H9 (cell line): ENCODE measurements at regions not wholly inside any gene's neighbourhood (a gene's known extent, or its start where the extent isn't known, plus 50 kb on each side); places are given as distances from the start of the nearest gene placed in this dataset.
A peak's percentile ranks its signal among the peaks of the same experiment; 100 is the strongest.

ENCODE experiments used
- DNase-seq: peaks from one replicate; pipeline ENCODE4 v3.0.0-alpha.2; 2017
- H2AFZ ChIP-seq: one replicate; pipeline ENCODE4 v1.6.1; 2013; ENCODE audit warnings: mild to moderate bottlenecking, low read length, control low read depth, moderate library complexity
- H2AK5ac ChIP-seq: 2 replicates; pipeline ENCODE4 v1.6.1; 2013; ENCODE audit warnings: low read length, control low read depth, mixed read lengths; ENCODE audit not compliant: insufficient read length
- H2BK120ac ChIP-seq: one replicate; pipeline ENCODE4 v1.6.1; 2013; ENCODE audit warnings: low read depth, mild to moderate bottlenecking, low read length, control low read depth, inconsistent platforms; ENCODE audit not compliant: poor library complexity, severe bottlenecking
- H2BK12ac ChIP-seq: 2 replicates; pipeline ENCODE4 v1.6.1; 2013; ENCODE audit warnings: low read length, control low read depth, mixed read lengths, low read depth; ENCODE audit not compliant: insufficient read length
- H2BK15ac ChIP-seq: 2 replicates; pipeline ENCODE4 v1.6.1; 2013; ENCODE audit warnings: low read depth, low read length, control low read depth
- H2BK20ac ChIP-seq: one replicate; pipeline ENCODE4 v1.6.1; 2013; ENCODE audit warnings: low read depth, mild to moderate bottlenecking, low read length, control low read depth, inconsistent platforms; ENCODE audit not compliant: poor library complexity, severe bottlenecking
- H2BK5ac ChIP-seq: 2 replicates; pipeline ENCODE4 v1.6.1; 2013; ENCODE audit warnings: low read length, control low read depth, mixed read lengths; ENCODE audit not compliant: insufficient read length
- H3K14ac ChIP-seq: 2 replicates; pipeline ENCODE4 v1.6.1; 2013; ENCODE audit warnings: low read length, control low read depth; ENCODE audit not compliant: insufficient read depth
- H3K18ac ChIP-seq: 2 replicates; pipeline ENCODE4 v1.6.1; 2013; ENCODE audit warnings: low read depth, mild to moderate bottlenecking, mixed read lengths, low read length, control low read depth; ENCODE audit not compliant: insufficient read length
- H3K23ac ChIP-seq: 2 replicates; pipeline ENCODE4 v1.6.1; 2013; ENCODE audit warnings: low read length, control low read depth, mixed read lengths, low read depth; ENCODE audit not compliant: insufficient read length
- H3K23me2 ChIP-seq: 2 replicates; pipeline ENCODE4 v1.6.1; 2013; ENCODE audit warnings: low read depth, mild to moderate bottlenecking, mixed read lengths, low read length, control low read depth; ENCODE audit not compliant: insufficient read length, poor library complexity, severe bottlenecking
- H3K27ac ChIP-seq: 2 replicates; pipeline ENCODE4 v1.5.1; 2013; ENCODE audit warnings: low read length, control low read depth, mixed read lengths, low read depth; ENCODE audit not compliant: insufficient read length
- H3K27me3 ChIP-seq: 2 replicates; pipeline ENCODE4 v1.6.1; 2013; ENCODE audit warnings: low read length, control low read depth, inconsistent platforms; ENCODE audit not compliant: insufficient read depth
- H3K4ac ChIP-seq: 2 replicates; pipeline ENCODE4 v1.6.1; 2013; ENCODE audit warnings: low read depth, mild to moderate bottlenecking, control low read depth, inconsistent platforms, low read length, moderate library complexity
- H3K4me1 ChIP-seq: 2 replicates; pipeline ENCODE4 v1.6.1; 2013; ENCODE audit warnings: low read length, control low read depth, inconsistent platforms; ENCODE audit not compliant: insufficient read depth
- H3K4me2 ChIP-seq: 2 replicates; pipeline ENCODE4 v1.6.1; 2013; ENCODE audit warnings: low read length, control low read depth, mixed read lengths; ENCODE audit not compliant: insufficient read length, insufficient read depth
- H3K56ac ChIP-seq: 2 replicates; pipeline ENCODE4 v1.6.1; 2013; ENCODE audit warnings: low read depth, mild to moderate bottlenecking, mixed read lengths, low read length, control low read depth; ENCODE audit not compliant: insufficient read length
- H3K79me1 ChIP-seq: 2 replicates; pipeline ENCODE4 v1.6.1; 2013; ENCODE audit warnings: low read depth, mild to moderate bottlenecking, moderate library complexity, low read length, control low read depth, inconsistent platforms; ENCODE audit not compliant: insufficient read depth, poor library complexity, severe bottlenecking
- H3K79me2 ChIP-seq: 2 replicates; pipeline ENCODE4 v1.6.1; 2013; ENCODE audit warnings: low read length, control low read depth, inconsistent platforms; ENCODE audit not compliant: insufficient read depth
- H3K9ac ChIP-seq: 2 replicates; pipeline ENCODE4 v1.6.1; 2013; ENCODE audit warnings: low read length, control low read depth, mixed read lengths; ENCODE audit not compliant: insufficient read length; ENCODE audit errors: extremely low read depth
- H3K9me3 ChIP-seq: one replicate; pipeline ENCODE4 v1.6.1; 2013; ENCODE audit warnings: low read depth, low read length, inconsistent platforms; ENCODE audit not compliant: control insufficient read depth
- H3T11ph ChIP-seq: one replicate; pipeline ENCODE4 v1.6.1; 2013; ENCODE audit warnings: mild to moderate bottlenecking, low read length, control low read depth, inconsistent platforms
- H4K20me1 ChIP-seq: one replicate; pipeline ENCODE4 v1.6.1; 2013; ENCODE audit not compliant: control insufficient read depth, insufficient read length, insufficient read depth
- H4K5ac ChIP-seq: 2 replicates; pipeline ENCODE4 v1.6.1; 2013; ENCODE audit warnings: low read depth, mild to moderate bottlenecking, mixed read lengths, low read length, control low read depth; ENCODE audit not compliant: insufficient read length
- H4K8ac ChIP-seq: replicated peaks from 2 replicates; pipeline ENCODE4 v1.6.1; 2013; ENCODE audit warnings: low read length, control low read depth, mixed read lengths, low read depth; ENCODE audit not compliant: insufficient read length
- H4K91ac ChIP-seq: 2 replicates; pipeline ENCODE4 v1.6.1; 2013; ENCODE audit warnings: low read depth, mild to moderate bottlenecking, moderate library complexity, mixed read lengths, low read length, control low read depth; ENCODE audit not compliant: insufficient read length
- H3K27ac Mint-ChIP-seq, 3 experiments: 2 replicates in 2 of 3; 3 replicates in 1 of 3; pipeline ENCODE4 v1.8.0; 2020 to 2021; ENCODE audit warnings: mixed read lengths in 3 of 3, mild to moderate bottlenecking in 1 of 3, moderate library complexity in 1 of 3
- H3K27me3 Mint-ChIP-seq: 2 replicates; pipeline ENCODE4 v1.8.0; 2021; ENCODE audit warnings: low read depth, mild to moderate bottlenecking, moderate library complexity, mixed read lengths
- H3K36me3 Mint-ChIP-seq, 3 experiments: 2 replicates in 2 of 3; 3 replicates in 1 of 3; pipeline ENCODE4 v1.8.0; 2020 to 2021; ENCODE audit warnings: low read depth in 3 of 3, mixed read lengths in 3 of 3; ENCODE audit not compliant: insufficient read depth in 1 of 3
- H3K4me1 Mint-ChIP-seq, 2 experiments: 2 replicates each; pipeline ENCODE4 v1.8.0; 2020; ENCODE audit warnings: mixed read lengths in 2 of 2
- H3K4me3 Mint-ChIP-seq, 2 experiments: 2 replicates in 1 of 2; 3 replicates in 1 of 2; pipeline ENCODE4 v1.8.0; 2020 to 2021; ENCODE audit warnings: mild to moderate bottlenecking in 2 of 2, mixed read lengths in 2 of 2, moderate library complexity in 1 of 2
- H3K9me3 Mint-ChIP-seq, 2 experiments: 2 replicates in 1 of 2; 3 replicates in 1 of 2; pipeline ENCODE4 v1.8.0; 2020; ENCODE audit warnings: mild to moderate bottlenecking in 2 of 2, mixed read lengths in 2 of 2, moderate library complexity in 1 of 2
- CTCF ChIP-seq: fragments of 200-600 bp; sonication (generic); conservative IDR thresholded peaks from 3 replicates; pipeline ENCODE4 v1.8.0; 2021; ENCODE audit warnings: antibody characterized with exemption, mild to moderate bottlenecking
- WGBS: extraction: QIAGEN DNeasy Blood & Tissue Kit; methylation state at CpG from one replicate; pipeline ENCODE4 v1.1.7; 2013; ENCODE audit warnings: missing lambda C conversion rate, low lambda C conversion rate, mixed read lengths; ENCODE audit not compliant: insufficient read length; ENCODE audit errors: extremely low coverage; 5-methylcytosine and 5-hydroxymethylcytosine counted together

DNA sequence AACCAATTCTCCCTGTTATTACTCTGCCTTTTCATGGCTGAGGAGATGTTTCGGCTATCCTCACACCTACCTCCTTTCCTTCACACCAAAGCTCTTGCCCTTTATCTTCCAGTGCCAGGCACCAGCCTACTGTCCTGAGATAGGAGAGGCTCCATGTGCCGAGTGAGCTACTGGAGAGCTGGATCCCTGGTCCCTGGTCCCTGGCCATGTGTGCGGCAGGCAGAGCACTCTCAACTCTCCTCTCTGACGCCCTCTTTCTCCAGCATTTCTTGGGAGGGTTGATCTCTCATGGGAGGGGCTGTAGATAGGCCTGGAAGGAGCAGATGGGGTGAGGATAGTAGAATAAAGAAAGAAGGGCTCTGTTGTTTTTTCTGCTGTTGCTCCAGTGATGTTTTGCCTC, 277.1 kb upstream of the UMPS start:
- H3K23me2 ChIP-seq, result no peaks in the 10 kb centered on the region
- H2BK120ac ChIP-seq, result no peak overlapping the region
- H3K27me3 ChIP-seq, result no peaks in the 10 kb centered on the region
- no peak overlapping the region for H3K4ac ChIP-seq
- H3K56ac ChIP-seq, result no peak overlapping the region
- no peak overlapping the region for H3K27ac Mint-ChIP-seq
- H3K4me3 Mint-ChIP-seq, result no peak overlapping the region
- H3K4me2 ChIP-seq, result no peak overlapping the region
- H4K8ac ChIP-seq, result no peak overlapping the region
- no peak overlapping the region for H3K14ac ChIP-seq
- H3K27me3 Mint-ChIP-seq, result no peaks in the 10 kb centered on the region; the same call in 1 of the 2 replicates
- H3K4me1 ChIP-seq, result no peaks in the 10 kb centered on the region
- H2AFZ ChIP-seq, result no peak overlapping the region
- no peaks in the 10 kb centered on the region for H3K9me3 ChIP-seq
- no peak overlapping the region for H2AK5ac ChIP-seq
- H3K9ac ChIP-seq, result no peak overlapping the region
- no peaks in the 10 kb centered on the region for H3K79me2 ChIP-seq
- H3K18ac ChIP-seq, result no peak overlapping the region
- no peaks in the 10 kb centered on the region for H3K36me3 Mint-ChIP-seq
- WGBS, result no CpG with 5 or more reads among the region's 4 CpGs
- H4K5ac ChIP-seq, result no peak overlapping the region
- H2BK15ac ChIP-seq, result no peak overlapping the region
- peaks cover under 1 to 3% of the 10 kb centered on the region in 2 experiments; a peak in 2 of 4 replicates for H3K4me1 Mint-ChIP-seq
- H4K91ac ChIP-seq, result no peak overlapping the region
- no peak overlapping the region for H2BK20ac ChIP-seq
- no peak overlapping the region for H3K27ac ChIP-seq
- no peak for TF ChIP-seq CTCF
- DNase-seq, result peak; percentile 37
- H2BK12ac ChIP-seq, result no peak overlapping the region
- H2BK5ac ChIP-seq, result no peak overlapping the region
- no peak overlapping the region for H3K23ac ChIP-seq
- H3T11ph ChIP-seq, result no peak overlapping the region
- no peaks in the 10 kb centered on the region for H3K79me1 ChIP-seq
- no peaks in the 10 kb centered on the region for H3K9me3 Mint-ChIP-seq
- H4K20me1 ChIP-seq, result no peaks in the 10 kb centered on the region
